GM19397 (cell line): ENCODE measurements at regions not wholly inside any gene's neighbourhood (a gene's known extent, or its start where the extent isn't known, plus 50 kb on each side); places are given as distances from the start of the nearest gene placed in this dataset.
"Not testable (repeated sequence)": the region's sequence is repeated elsewhere in the genome, so short reads cannot be mapped to it uniquely, and the experiment has no call there.

Source experiments
- ATAC-seq: cut with Tn5 transposase; IDR thresholded peaks from one replicate; pipeline ENCODE4 v1.9.1; 2021; ENCODE audit warnings: mild to moderate bottlenecking, moderate library complexity; ENCODE audit not compliant: unreplicated experiment

GRCh38 chr1:220412382-220412781 lies 115.6 kb upstream of the MARK1 start:
- ATAC-seq: not testable (repeated sequence)

- no peak for ATAC-seq
These were observed 117.3 kb upstream of the MARK1 start for GRCh38 chr1:220410611-220411010.

- ATAC-seq: no peak
These were observed 118.0 kb upstream of the MARK1 start for GRCh38 chr1:220409771-220410595.

GRCh38 chr1:220407191-220407590 lies 120.7 kb upstream of the MARK1 start:
- no peak for ATAC-seq

- ATAC-seq: no peak
These were observed 126.0 kb upstream of the RAB3GAP2 start for GRCh38 chr1:220398238-220398637.

- no peak for ATAC-seq
These were observed 119.2 kb upstream of the RAB3GAP2 start for GRCh38 chr1:220391491-220391890.

GRCh38 chr1:220389634-220390033 lies 117.4 kb upstream of the RAB3GAP2 start:
- ATAC-seq: no peak

- ATAC-seq: no peak
These were observed 114.4 kb upstream of the RAB3GAP2 start for GRCh38 chr1:220386494-220387195.

GRCh38 chr1:220385158-220385557 lies 112.9 kb upstream of the RAB3GAP2 start:
- ATAC-seq: no peak

GRCh38 chr1:220382994-220383393 lies 110.7 kb upstream of the RAB3GAP2 start:
- no peak for ATAC-seq

GRCh38 chr1:220380885-220381284 lies 108.6 kb upstream of the RAB3GAP2 start:
- ATAC-seq: no peak

- no peak for ATAC-seq
These were observed 106.5 kb upstream of the RAB3GAP2 start for GRCh38 chr1:220378571-220379302.

GRCh38 chr1:220375715-220376114 lies 103.5 kb upstream of the RAB3GAP2 start:
- no peak for ATAC-seq

GRCh38 chr1:220374449-220374848 lies 102.2 kb upstream of the RAB3GAP2 start:
- no peak for ATAC-seq

- no peak for ATAC-seq
These were observed 100.2 kb upstream of the RAB3GAP2 start for GRCh38 chr1:220372451-220372850.

- ATAC-seq: no peak
These were observed 99.1 kb upstream of the RAB3GAP2 start for GRCh38 chr1:220371324-220371723.

GRCh38 chr1:220370041-220370700 lies 97.9 kb upstream of the RAB3GAP2 start:
- no peak for ATAC-seq

GRCh38 chr1:220369511-220369910 lies 97.3 kb upstream of the RAB3GAP2 start:
- ATAC-seq: no peak

GRCh38 chr1:220368352-220369265 lies 96.4 kb upstream of the RAB3GAP2 start:
- ATAC-seq: no peak

- no peak for ATAC-seq
These were observed 95.6 kb upstream of the RAB3GAP2 start for GRCh38 chr1:220367833-220368232.
